ENCODE measurements at regions not wholly inside any gene's neighbourhood (a gene's known extent, or its start where the extent isn't known, plus 50 kb on each side); places are given as distances from the start of the nearest gene placed in this dataset.

DNA sequence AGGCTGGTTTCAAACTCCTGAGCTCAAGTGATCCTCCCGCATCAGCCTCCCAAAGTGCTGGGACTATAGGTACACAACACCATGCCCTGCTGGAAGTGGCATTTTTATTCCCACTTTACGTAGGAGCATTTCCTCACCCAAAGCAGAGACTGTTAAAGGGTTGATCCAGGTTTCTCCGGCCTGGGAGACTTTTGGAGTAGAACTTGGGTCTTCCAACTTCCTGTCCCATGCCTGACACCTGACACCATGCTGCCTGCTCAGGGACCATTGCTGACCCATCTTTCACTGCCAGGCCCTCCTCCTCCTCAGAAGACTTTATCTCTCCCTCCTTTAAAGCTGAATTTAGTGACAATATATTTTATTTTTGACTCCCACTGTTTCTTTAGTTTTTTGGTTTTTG is 302.0 kb upstream of the LYZL1 start:
- TF ChIP-seq, protein P1, sequence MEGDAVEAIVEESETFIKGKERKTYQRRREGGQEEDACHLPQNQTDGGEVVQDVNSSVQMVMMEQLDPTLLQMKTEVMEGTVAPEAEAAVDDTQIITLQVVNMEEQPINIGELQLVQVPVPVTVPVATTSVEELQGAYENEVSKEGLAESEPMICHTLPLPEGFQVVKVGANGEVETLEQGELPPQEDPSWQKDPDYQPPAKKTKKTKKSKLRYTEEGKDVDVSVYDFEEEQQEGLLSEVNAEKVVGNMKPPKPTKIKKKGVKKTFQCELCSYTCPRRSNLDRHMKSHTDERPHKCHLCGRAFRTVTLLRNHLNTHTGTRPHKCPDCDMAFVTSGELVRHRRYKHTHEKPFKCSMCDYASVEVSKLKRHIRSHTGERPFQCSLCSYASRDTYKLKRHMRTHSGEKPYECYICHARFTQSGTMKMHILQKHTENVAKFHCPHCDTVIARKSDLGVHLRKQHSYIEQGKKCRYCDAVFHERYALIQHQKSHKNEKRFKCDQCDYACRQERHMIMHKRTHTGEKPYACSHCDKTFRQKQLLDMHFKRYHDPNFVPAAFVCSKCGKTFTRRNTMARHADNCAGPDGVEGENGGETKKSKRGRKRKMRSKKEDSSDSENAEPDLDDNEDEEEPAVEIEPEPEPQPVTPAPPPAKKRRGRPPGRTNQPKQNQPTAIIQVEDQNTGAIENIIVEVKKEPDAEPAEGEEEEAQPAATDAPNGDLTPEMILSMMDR (IDR thresholded peaks at IDR 0.05), result no peak
- no peak for TF ChIP-seq POLR2A (IDR thresholded peaks at IDR 0.05)

Data from heart left ventricle (tissue), 13 donors.